H1 (cell line): ENCODE measurements at regions not wholly inside any gene's neighbourhood (a gene's known extent, or its start where the extent isn't known, plus 50 kb on each side); places are given as distances from the start of the nearest gene placed in this dataset.
"Not testable (repeated sequence)": the region's sequence is repeated elsewhere in the genome, so short reads cannot be mapped to it uniquely, and the experiment has no call there.

Experiments used
- CTCF ChIA-PET: fragments of 300-600 bp; sonication (Branson Sonifier 250); formaldehyde crosslinking; loops from one replicate; lab custom pipeline; 2021; ENCODE audit not compliant: partially characterized antibody; lab: Charles Lee
- POLR2A ChIA-PET: fragments of 300-600 bp; sonication (Branson Sonifier 250); formaldehyde crosslinking; loops from one replicate; lab custom pipeline; 2021; ENCODE audit warnings: inconsistent platforms; ENCODE audit not compliant: partially characterized antibody; lab: Charles Lee
- DNase-seq, 2 experiments: peaks; one replicate each; pipeline versions ENCODE4 v3.0.0 to v3.0.0-alpha.2; 2010 to 2022; ENCODE audit warnings: low spot score in 2 of 2, low read depth in 1 of 2, mixed read lengths in 1 of 2
- FAIRE-seq: peaks from 2 replicates; lab custom pipeline; 2011; peaks lifted over from hg19 to GRCh38; lab: Jason Lieb, UNC
- H2AFZ ChIP-seq: 2 replicates; pipeline ENCODE4 v1.8.1; 2012; ENCODE audit warnings: low read length, inconsistent platforms
- H2AK5ac ChIP-seq: 2 replicates; pipeline ENCODE4 v1.6.1; 2013; ENCODE audit warnings: low read depth, low read length
- H2BK120ac ChIP-seq: replicated peaks from 2 replicates; pipeline ENCODE3; 2013; ENCODE audit warnings: low read depth, low read length, inconsistent platforms
- H2BK12ac ChIP-seq: 2 replicates; pipeline ENCODE4 v1.6.1; 2013; ENCODE audit warnings: low read depth, low read length
- H2BK15ac ChIP-seq: 2 replicates; pipeline ENCODE4 v1.6.1; 2013; ENCODE audit warnings: low read length
- H2BK20ac ChIP-seq: 2 replicates; pipeline ENCODE4 v1.6.1; 2013; ENCODE audit warnings: low read length
- H2BK5ac ChIP-seq: 2 replicates; pipeline ENCODE4 v1.6.1; 2013; ENCODE audit warnings: low read depth, low read length
- H3K14ac ChIP-seq: 2 replicates; pipeline ENCODE4 v1.6.1; 2013; ENCODE audit warnings: inconsistent platforms; ENCODE audit not compliant: insufficient read length
- H3K18ac ChIP-seq: 2 replicates; pipeline ENCODE4 v1.6.1; 2013; ENCODE audit warnings: low read length; ENCODE audit errors: extremely low read depth
- H3K23ac ChIP-seq: 2 replicates; pipeline ENCODE4 v1.6.1; 2013; ENCODE audit warnings: inconsistent platforms; ENCODE audit not compliant: insufficient read length
- H3K23me2 ChIP-seq: 2 replicates; pipeline ENCODE4 v1.6.1; 2013; ENCODE audit warnings: low read depth, low read length
- H3K27ac ChIP-seq: 2 replicates; pipeline ENCODE4 v1.6.1; 2011; ENCODE audit warnings: low read depth, low read length, inconsistent platforms
- H3K27me3 ChIP-seq, 4 experiments: replicated peaks in 1 of 4; 1 replicate in 1 of 4; 2 replicates in 3 of 4; pipeline versions ENCODE4 v1.6.1 to v1.8.1; 2011 to 2013; ENCODE audit warnings: low read length in 3 of 4, mild to moderate bottlenecking in 3 of 4, inconsistent platforms in 2 of 4, mixed read lengths in 2 of 4, moderate library complexity in 1 of 4; ENCODE audit not compliant: control insufficient read depth in 3 of 4, insufficient read depth in 3 of 4; ENCODE audit errors: extremely low read depth in 1 of 4
- H3K36me3 ChIP-seq, 4 experiments: 2 replicates each; pipeline versions ENCODE4 v1.6.1 to v1.8.1; 2011 to 2013; ENCODE audit warnings: mild to moderate bottlenecking in 4 of 4, low read length in 3 of 4, moderate library complexity in 2 of 4, control low read depth in 1 of 4, inconsistent platforms in 1 of 4; ENCODE audit not compliant: insufficient read depth in 4 of 4, control insufficient read depth in 2 of 4
- H3K4ac ChIP-seq: replicated peaks from 2 replicates; pipeline ENCODE3; 2013; ENCODE audit warnings: low read length, low read depth, mixed read lengths, inconsistent platforms; ENCODE audit not compliant: insufficient read length
- H3K4me1 ChIP-seq, 4 experiments: replicated peaks in 1 of 4; 1 replicate in 1 of 4; 2 replicates in 3 of 4; pipeline versions ENCODE4 v1.6.1 to v1.8.1; 2011 to 2013; ENCODE audit warnings: low read length in 3 of 4, inconsistent platforms in 2 of 4, mixed read lengths in 1 of 4; ENCODE audit not compliant: insufficient read depth in 4 of 4, control insufficient read depth in 3 of 4
- H3K4me2 ChIP-seq, 2 experiments: 2 replicates each; pipeline versions ENCODE4 v1.6.1 to v1.8.1; 2011 to 2013; ENCODE audit warnings: low read depth in 2 of 2, low read length in 2 of 2, control low read depth in 1 of 2, inconsistent platforms in 1 of 2, mild to moderate bottlenecking in 1 of 2; ENCODE audit not compliant: insufficient read depth in 1 of 2
- H3K4me3 ChIP-seq, 4 experiments: fragments of 200-600, 300-600 bp in 1 of 4; sonication (generic), shearing (Covaris generic), sonication (Bioruptor Twin) in 1 of 4; 2 replicates each; pipeline versions ENCODE4 v1.5.1 to v1.8.1; 2011 to 2016; ENCODE audit warnings: low read length in 4 of 4, low read depth in 3 of 4, control low read depth in 2 of 4, inconsistent platforms in 2 of 4, mild to moderate bottlenecking in 2 of 4, mixed read lengths in 1 of 4, moderate library complexity in 1 of 4; ENCODE audit not compliant: insufficient read depth in 2 of 4; ENCODE audit errors: extremely low read depth in 1 of 4
- H3K56ac ChIP-seq: replicated peaks from 2 replicates; pipeline ENCODE3; 2013; ENCODE audit warnings: low read depth, mild to moderate bottlenecking, mixed read lengths, low read length, inconsistent platforms; ENCODE audit not compliant: insufficient read length
- H3K79me1 ChIP-seq: 2 replicates; pipeline ENCODE4 v1.6.1; 2013; ENCODE audit warnings: low read depth, low read length, control low read depth
- H3K79me2 ChIP-seq, 2 experiments: 2 replicates each; pipeline versions ENCODE4 v1.6.1 to v1.8.1; 2012 to 2013; ENCODE audit warnings: low read length in 2 of 2, mild to moderate bottlenecking in 2 of 2, inconsistent platforms in 1 of 2; ENCODE audit not compliant: insufficient read depth in 2 of 2, control insufficient read depth in 1 of 2
- H3K9ac ChIP-seq, 4 experiments: replicated peaks in 1 of 4; 1 replicate in 1 of 4; 2 replicates in 3 of 4; pipeline versions ENCODE4 v1.6.1 to v1.8.1; 2011 to 2013; ENCODE audit warnings: low read depth in 3 of 4, low read length in 3 of 4, control low read depth in 2 of 4, mild to moderate bottlenecking in 2 of 4, moderate library complexity in 2 of 4, inconsistent platforms in 1 of 4; ENCODE audit errors: extremely low read depth in 1 of 4
- H3K9me3 ChIP-seq, 2 experiments: 2 replicates each; pipeline versions ENCODE4 v1.6.1 to v1.8.1; 2012 to 2013; ENCODE audit warnings: mild to moderate bottlenecking in 2 of 2, moderate library complexity in 2 of 2, control low read depth in 1 of 2, inconsistent platforms in 1 of 2, low read depth in 1 of 2, low read length in 1 of 2, mixed read lengths in 1 of 2; ENCODE audit not compliant: insufficient read depth in 2 of 2
- H4K20me1 ChIP-seq, 2 experiments: replicated peaks in 1 of 2; 2 replicates each; pipeline versions ENCODE3 to v1.8.1; 2011 to 2013; ENCODE audit warnings: inconsistent platforms in 2 of 2, low read length in 2 of 2, mild to moderate bottlenecking in 1 of 2; ENCODE audit not compliant: insufficient read depth in 2 of 2, control insufficient read depth in 1 of 2
- H4K5ac ChIP-seq: 2 replicates; pipeline ENCODE4 v1.6.1; 2013; ENCODE audit warnings: low read length, low read depth, mixed read lengths, inconsistent platforms; ENCODE audit not compliant: insufficient read length
- H4K8ac ChIP-seq: 2 replicates; pipeline ENCODE4 v1.8.0; 2013; ENCODE audit warnings: mild to moderate bottlenecking, moderate library complexity, low read length, inconsistent platforms; ENCODE audit not compliant: insufficient read depth; ENCODE audit errors: extremely low read depth
- H4K91ac ChIP-seq: replicated peaks from 2 replicates; pipeline ENCODE3; 2013; ENCODE audit warnings: low read length, mixed read lengths, inconsistent platforms; ENCODE audit not compliant: insufficient read length
- WGBS, 2 experiments: shearing (Covaris generic) in 1 of 2; methylation state at CpG; one replicate each; pipeline versions ENCODE4 v1.1.6 to v1.1.7; 2013 to 2015; ENCODE audit warnings: low lambda C conversion rate in 2 of 2, mixed read lengths in 2 of 2, inconsistent platforms in 1 of 2, low coverage in 1 of 2, missing lambda C conversion rate in 1 of 2; ENCODE audit not compliant: insufficient replicate concordance in 2 of 2, insufficient coverage in 1 of 2, insufficient read length in 1 of 2; ENCODE audit errors: extremely low coverage in 1 of 2, missing lambda C conversion rate in 1 of 2; 5-methylcytosine and 5-hydroxymethylcytosine counted together

GRCh38 chr10:6830981-6831380 is 250.9 kb upstream of the PRKCQ start:
- POLR2A ChIA-PET, H3K36me3 ChIP-seq, H3K4me1 ChIP-seq, CTCF ChIA-PET, H2AK5ac ChIP-seq, H2BK12ac ChIP-seq, H3K9ac ChIP-seq, H4K8ac ChIP-seq, H3K4me2 ChIP-seq, H3K4ac ChIP-seq, H3K23ac ChIP-seq, H3K79me1 ChIP-seq, H2BK5ac ChIP-seq, H4K91ac ChIP-seq, H2AFZ ChIP-seq, H3K14ac ChIP-seq, H2BK20ac ChIP-seq, H3K23me2 ChIP-seq, H3K27ac ChIP-seq, H3K56ac ChIP-seq, H4K5ac ChIP-seq, H3K4me3 ChIP-seq, H2BK15ac ChIP-seq, H3K27me3 ChIP-seq, H4K20me1 ChIP-seq, FAIRE-seq, H3K9me3 ChIP-seq, H3K18ac ChIP-seq, H3K79me2 ChIP-seq, H2BK120ac ChIP-seq, DNase-seq: not testable (repeated sequence)
- WGBS, 2 experiments = 67% methylated on average over 4 of the region's 4 CpGs; no CpG with 5 or more reads in 1 of the 2 experiments

DNA sequence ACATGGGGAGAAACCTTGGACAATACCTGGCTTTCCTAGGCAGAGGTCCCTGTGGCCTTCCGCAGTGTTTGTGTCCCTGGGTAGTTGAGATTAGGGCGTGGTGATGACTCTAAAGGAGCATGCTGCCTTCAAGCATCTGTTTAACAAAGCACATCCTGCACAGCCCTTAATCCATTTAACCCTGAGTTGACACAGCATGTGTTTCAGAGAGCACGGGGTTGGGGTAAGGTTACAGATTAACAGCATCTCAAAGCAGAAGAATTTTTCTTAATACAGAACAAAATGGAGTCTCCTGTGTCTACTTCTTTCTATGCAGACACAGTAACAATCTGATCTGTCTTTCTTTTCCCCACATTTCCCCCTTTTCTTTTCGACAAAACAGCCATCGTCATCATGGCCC is 244.7 kb upstream of the PRKCQ start:
- H2BK120ac ChIP-seq, H2BK20ac ChIP-seq, H2BK12ac ChIP-seq, H2AK5ac ChIP-seq, H3K9me3 ChIP-seq, POLR2A ChIA-PET, H4K20me1 ChIP-seq, H3K27ac ChIP-seq, H3K4me1 ChIP-seq, H3K4me3 ChIP-seq, CTCF ChIA-PET, H3K14ac ChIP-seq, H3K18ac ChIP-seq, H3K23me2 ChIP-seq, H2AFZ ChIP-seq, H3K79me1 ChIP-seq, H4K91ac ChIP-seq, H3K27me3 ChIP-seq, H4K8ac ChIP-seq, H3K4me2 ChIP-seq, H3K79me2 ChIP-seq, DNase-seq, H2BK15ac ChIP-seq, H3K56ac ChIP-seq, H4K5ac ChIP-seq, H3K23ac ChIP-seq, H3K36me3 ChIP-seq, H3K9ac ChIP-seq, H3K4ac ChIP-seq, FAIRE-seq, H2BK5ac ChIP-seq: not testable (repeated sequence)
- 67% methylated on average over 1 of the region's 5 CpGs; no CpG with 5 or more reads in 1 of the 2 experiments for WGBS, 2 experiments
